ENCODE measurements at regions not wholly inside any gene's neighbourhood (a gene's known extent, or its start where the extent isn't known, plus 50 kb on each side); places are given as distances from the start of the nearest gene placed in this dataset.

- TF ChIP-seq ZNF274 (IDR thresholded peaks at IDR 0.05; ENCODE audit: low read depth, low read length) = no peak
- H3K4me3 ChIP-seq (ENCODE audit: low read length) = no peak overlapping the region
Measured at GRCh38 chr2:241947004-241947350, 77.4 kb downstream of the RTP5 start.

DNA sequence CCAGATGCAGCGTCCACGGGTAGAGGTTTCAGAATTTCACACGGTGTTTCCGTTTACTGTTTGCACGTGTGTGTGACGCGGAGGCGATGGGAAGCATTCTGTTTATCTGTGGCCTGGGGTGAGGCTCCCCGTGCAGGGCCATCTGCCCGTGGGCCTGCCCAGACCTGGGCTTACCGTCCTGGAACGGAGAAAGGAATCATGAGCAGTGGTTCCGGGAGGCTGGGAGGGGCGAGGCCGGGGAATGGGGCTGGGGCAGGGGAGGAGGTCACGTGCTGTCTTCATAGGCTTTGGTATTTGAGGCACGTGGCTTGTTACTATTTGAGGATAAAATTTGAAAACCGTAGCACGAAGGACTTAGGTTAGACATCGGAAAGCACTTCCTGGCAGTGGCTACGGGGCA lies 77.9 kb downstream of the RTP5 start:
- TF ChIP-seq ZNF274 (IDR thresholded peaks at IDR 0.05; ENCODE audit: low read depth, low read length) = no peak
- no peak overlapping the region for H3K4me3 ChIP-seq (ENCODE audit: low read length)

DNA sequence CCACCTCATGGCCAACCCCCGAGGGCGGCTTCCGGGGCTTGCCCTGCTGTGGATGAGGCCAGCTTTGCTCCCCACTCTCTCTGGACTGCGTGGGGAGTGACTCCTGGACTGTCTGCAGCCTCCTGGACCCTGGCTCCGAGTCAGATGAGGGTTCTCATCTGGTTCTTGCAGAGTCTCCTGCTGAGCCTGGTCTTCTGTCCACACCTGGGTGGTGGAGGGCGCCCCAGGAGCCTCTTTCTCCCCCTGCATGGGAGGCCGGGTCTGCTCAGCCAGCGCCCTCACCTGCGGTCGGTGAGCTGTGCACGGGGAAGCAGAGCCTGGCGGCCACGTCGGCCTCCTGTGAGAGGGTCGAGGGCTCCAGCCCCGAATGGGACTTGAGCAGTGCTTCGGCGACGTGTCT lies 78.3 kb downstream of the RTP5 start:
- H3K4me3 ChIP-seq (ENCODE audit: low read length) = no peak overlapping the region
- no peak for TF ChIP-seq ZNF274 (IDR thresholded peaks at IDR 0.05; ENCODE audit: low read depth, low read length)

GRCh38 chr2:241948299-241948897 lies 78.9 kb downstream of the RTP5 start:
- TF ChIP-seq ZNF274 (IDR thresholded peaks at IDR 0.05; ENCODE audit: low read depth, low read length) = no peak
- H3K4me3 ChIP-seq (ENCODE audit: low read length) = no peak overlapping the region

DNA sequence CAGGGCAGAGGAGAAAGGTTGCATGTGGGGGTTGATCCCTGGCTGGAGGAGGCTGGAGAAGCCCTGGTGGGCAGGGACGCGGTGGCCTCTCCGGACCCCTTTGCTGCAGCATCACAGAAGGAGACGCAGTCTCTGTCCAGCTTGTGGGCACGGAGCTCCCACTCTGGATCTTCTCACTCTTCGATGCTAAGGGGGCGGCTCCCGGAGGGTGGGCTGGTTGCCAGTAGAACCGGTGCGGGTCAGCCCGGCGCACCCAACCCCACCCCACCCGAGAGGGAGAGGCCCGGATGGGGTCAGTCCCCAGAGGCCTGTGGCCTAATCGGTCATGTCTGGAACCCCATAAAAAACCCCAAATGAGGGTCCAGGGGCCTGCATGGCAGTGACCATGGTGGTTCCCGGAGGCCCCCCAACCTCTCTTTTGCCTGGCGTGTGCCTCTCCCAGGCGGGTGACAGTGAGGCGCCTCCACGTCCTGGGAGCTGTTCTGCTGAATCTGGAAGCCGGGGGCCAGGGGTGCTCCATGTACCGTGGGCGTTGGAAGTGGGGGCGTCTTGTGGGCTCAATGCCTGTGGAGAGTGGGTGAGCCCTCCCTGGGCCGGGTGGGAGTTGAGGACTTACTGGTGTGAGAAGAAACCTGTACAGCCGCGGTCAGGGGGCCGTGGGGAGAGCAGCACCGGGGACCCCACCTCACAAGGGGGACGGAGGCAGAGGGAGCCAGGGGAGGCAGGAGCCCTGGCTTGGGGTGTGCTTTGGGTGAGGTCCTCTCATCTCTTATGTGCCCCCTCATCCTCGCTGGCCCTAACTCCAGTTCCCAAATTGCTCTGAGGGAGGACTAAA lies 79.6 kb downstream of the RTP5 start:
- H3K4me3 ChIP-seq (ENCODE audit: low read length) = no peak overlapping the region
- no peak for TF ChIP-seq ZNF274 (IDR thresholded peaks at IDR 0.05; ENCODE audit: low read depth, low read length)

DNA sequence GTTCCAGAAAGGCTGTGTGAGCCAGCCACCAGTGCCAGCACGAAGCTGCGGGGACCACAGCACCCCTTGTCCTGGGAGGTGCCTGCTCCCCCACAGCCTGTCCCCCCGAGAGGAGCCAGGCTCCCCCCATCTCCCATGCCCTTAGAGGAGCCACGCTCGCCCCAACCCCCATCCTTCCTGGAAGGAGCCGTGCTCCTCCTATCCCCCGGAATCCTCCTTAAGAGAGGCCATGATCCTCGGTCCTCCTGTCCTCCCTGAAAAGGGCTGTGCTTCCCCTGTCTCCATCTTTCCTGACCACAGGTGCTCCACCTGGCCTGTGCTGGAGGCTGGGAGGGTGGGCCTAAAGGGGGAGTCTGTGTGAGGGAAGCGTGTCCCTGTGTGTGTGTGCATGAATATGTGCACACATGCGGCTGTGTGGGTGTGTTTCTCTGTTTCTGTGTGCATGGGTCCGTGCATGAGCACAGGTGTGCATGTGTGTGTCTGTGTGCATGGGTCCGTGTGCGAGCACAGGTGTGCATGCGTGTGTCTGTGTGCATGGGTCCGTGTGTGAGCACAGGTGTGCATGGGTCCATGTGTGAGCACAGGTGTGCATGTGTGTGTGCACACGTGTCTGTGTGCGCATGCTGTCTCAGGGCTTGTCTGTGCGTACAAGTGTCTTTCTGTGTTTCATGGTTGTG lies 80.3 kb downstream of the RTP5 start:
- no peak overlapping the region for H3K4me3 ChIP-seq (ENCODE audit: low read length)
- no peak for TF ChIP-seq ZNF274 (IDR thresholded peaks at IDR 0.05; ENCODE audit: low read depth, low read length)

GRCh38 chr2:241950413-241951315 lies 81.1 kb downstream of the RTP5 start:
- no peak overlapping the region for H3K4me3 ChIP-seq (ENCODE audit: low read length)
- TF ChIP-seq ZNF274 (IDR thresholded peaks at IDR 0.05; ENCODE audit: low read depth, low read length) = no peak

DNA sequence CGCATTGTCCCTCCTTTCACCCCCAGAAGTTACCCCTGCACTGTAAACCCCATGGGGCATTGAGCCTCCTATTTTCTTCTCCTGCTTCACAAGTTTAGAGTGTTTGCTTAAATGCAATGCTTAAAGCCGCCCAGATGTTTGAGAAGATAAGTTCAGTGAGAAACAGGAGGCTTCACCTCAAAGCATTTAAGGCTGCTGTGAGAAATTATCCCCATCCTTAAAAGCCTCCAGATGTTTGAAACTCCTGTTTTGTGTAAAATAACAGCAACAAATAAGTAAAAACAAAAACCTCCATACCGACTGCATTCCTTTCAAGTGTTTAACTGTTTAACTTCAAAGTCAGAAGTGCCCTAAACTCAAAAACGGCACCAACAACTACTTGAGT lies 81.8 kb downstream of the RTP5 start:
- no peak overlapping the region for H3K4me3 ChIP-seq (ENCODE audit: low read length)
- TF ChIP-seq ZNF274 (IDR thresholded peaks at IDR 0.05; ENCODE audit: low read depth, low read length) = no peak

GRCh38 chr2:241951920-241952319 lies 82.4 kb downstream of the RTP5 start:
- no peak overlapping the region for H3K4me3 ChIP-seq (ENCODE audit: low read length)
- TF ChIP-seq ZNF274 (IDR thresholded peaks at IDR 0.05; ENCODE audit: low read depth, low read length) = no peak

- TF ChIP-seq ZNF274 (IDR thresholded peaks at IDR 0.05; ENCODE audit: low read depth, low read length) = no peak
- H3K4me3 ChIP-seq (ENCODE audit: low read length) = no peak overlapping the region
Measured at GRCh38 chr2:241952816-241953215, 83.3 kb downstream of the RTP5 start.

DNA sequence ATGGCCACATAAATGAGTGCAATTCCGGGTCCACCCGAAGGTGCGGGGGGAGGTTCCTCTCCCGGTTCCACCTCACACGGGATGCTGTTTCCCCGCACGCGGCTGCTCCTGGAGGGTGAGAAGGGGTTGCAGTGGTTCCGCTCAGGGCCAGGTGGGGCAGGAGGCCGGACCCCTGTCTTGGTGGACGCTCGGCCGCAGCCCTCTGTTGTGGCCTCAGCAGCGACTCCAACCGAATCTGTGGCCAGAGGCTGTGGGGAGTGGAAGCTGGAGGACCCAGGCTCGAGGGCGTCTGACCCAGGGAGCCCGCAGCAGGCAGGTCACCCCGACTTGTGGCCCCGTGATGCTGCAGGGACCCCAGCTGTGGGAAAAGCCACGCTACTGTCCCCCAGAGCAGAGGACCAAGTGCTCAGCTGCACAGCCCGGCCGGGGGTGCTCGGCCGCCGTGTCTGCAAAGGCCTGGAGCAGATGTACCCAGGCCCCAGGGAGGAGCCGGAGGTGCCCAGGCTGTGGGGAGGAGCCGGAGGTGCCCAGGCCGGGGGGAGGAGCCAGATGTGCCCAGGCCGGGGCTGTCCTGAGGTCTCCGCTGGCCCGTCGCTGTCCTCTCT lies 83.9 kb downstream of the RTP5 start:
- no peak for TF ChIP-seq ZNF274 (IDR thresholded peaks at IDR 0.05; ENCODE audit: low read depth, low read length)
- H3K4me3 ChIP-seq (ENCODE audit: low read length) = no peak overlapping the region

GRCh38 chr2:241956521-241957110 lies 87.1 kb downstream of the RTP5 start:
- H3K4me3 ChIP-seq (ENCODE audit: low read length) = no peak overlapping the region
- TF ChIP-seq ZNF274 (IDR thresholded peaks at IDR 0.05; ENCODE audit: low read depth, low read length) = no peak

DNA sequence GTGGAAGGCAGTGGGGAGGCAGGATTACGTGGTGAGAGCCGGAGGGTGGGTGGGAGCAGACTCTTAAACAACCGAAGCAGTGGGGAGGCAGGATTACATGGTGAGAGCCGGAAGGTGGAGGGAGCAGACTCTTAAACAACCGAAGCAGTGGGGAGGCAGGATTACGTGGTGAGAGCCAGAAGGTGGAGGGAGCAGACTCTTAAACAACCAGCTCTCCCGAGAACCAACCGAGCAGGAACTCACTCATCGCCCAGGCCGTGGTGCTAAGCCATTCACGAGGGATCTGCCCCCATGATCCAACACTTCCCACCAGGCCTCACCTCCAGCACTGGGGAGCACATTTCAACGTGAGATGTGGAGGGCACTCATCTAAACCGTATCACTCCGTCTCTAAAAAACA lies 87.7 kb downstream of the RTP5 start:
- no peak overlapping the region for H3K4me3 ChIP-seq (ENCODE audit: low read length)
- no peak for TF ChIP-seq ZNF274 (IDR thresholded peaks at IDR 0.05; ENCODE audit: low read depth, low read length)

All from GM08714 (cell line).